Activated naive CD8-positive, alpha-beta T cell treated with anti-CD3 and anti-CD28 coated beads, Interleukin-2, amount 50 U/mL, for 24 hours (primary cell): ENCODE measurements at regions not wholly inside any gene's neighbourhood (a gene's known extent, or its start where the extent isn't known, plus 50 kb on each side); places are given as distances from the start of the nearest gene placed in this dataset.
"Not testable (repeated sequence)": the region's sequence is repeated elsewhere in the genome, so short reads cannot be mapped to it uniquely, and the experiment has no call there.

ENCODE experiments used
- ATAC-seq: fragments of 150-1000 bp; cut with Tn5 transposase; one replicate; pipeline ENCODE4 v1.10.0; 2021
- DNase-seq: peaks from one replicate; pipeline ENCODE4 v3.0.0; 2021
- H3K27ac Mint-ChIP-seq: one replicate; pipeline ENCODE4 v1.8.0; 2021; ENCODE audit warnings: mild to moderate bottlenecking, mixed read lengths
- H3K27me3 Mint-ChIP-seq: one replicate; pipeline ENCODE4 v1.8.0; 2021; ENCODE audit warnings: mixed read lengths
- H3K36me3 Mint-ChIP-seq: one replicate; pipeline ENCODE4 v1.8.0; 2021; ENCODE audit warnings: low read depth, mixed read lengths
- H3K4me1 Mint-ChIP-seq: one replicate; pipeline ENCODE4 v1.8.0; 2021; ENCODE audit warnings: mixed read lengths
- H3K4me3 Mint-ChIP-seq: one replicate; pipeline ENCODE4 v1.8.0; 2021; ENCODE audit warnings: mild to moderate bottlenecking, moderate library complexity, mixed read lengths
- H3K9me3 Mint-ChIP-seq: one replicate; pipeline ENCODE4 v1.8.0; 2021; ENCODE audit warnings: mixed read lengths

DNA sequence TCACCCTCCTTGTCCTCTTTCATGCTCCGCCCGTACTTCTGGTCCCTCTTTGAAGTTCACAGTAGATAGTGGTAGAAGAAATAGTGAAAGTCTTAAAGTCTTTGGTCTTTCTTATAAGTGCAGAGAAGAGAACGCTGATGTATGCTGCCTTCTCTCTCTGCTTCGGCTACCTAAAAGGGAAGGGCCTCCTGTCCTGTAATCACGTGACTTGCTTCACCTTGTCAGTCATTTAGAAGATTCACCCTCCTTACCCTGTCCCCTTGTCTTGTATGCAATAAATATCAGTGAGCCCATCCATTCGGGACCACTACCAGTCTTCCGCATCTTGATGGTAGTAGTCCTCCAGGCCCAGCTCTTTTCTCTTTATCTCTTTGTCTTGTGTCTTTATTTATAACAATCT is 144.6 kb downstream of the ARL4C start:
- Mint-ChIP-seq H3K36me3 (no peaks in the 10 kb centered on the region), H3K27ac (no peak overlapping the region), H3K27me3 (no peaks in the 10 kb centered on the region), H3K9me3 (peaks cover 10% of the 10 kb centered on the region), H3K4me1 (peaks cover 28% of the 10 kb centered on the region), H3K4me3 (no peak overlapping the region)
- DNase-seq = no peak
- no peak for ATAC-seq

DNA sequence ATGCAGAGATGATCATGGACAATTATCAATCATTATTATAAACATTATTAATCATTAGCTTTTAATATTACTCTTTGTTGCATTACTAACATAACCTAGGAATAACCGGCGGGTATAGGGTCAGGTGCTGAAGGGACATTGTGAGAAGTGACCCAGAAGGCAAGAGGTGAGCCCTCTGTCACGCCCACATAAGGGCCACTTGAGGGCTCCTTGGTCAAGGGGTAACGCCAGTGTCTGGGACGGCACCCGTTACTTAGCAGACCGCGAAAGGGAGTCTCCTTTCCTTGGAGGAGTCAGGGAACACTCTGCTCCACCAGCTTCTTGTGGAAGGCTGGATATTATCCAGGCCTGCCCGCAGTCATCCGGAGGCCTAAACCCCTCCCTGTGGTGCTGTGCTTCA is 145.0 kb downstream of the ARL4C start:
- not testable (repeated sequence) for H3K27ac Mint-ChIP-seq, DNase-seq, H3K27me3 Mint-ChIP-seq, H3K36me3 Mint-ChIP-seq, H3K4me3 Mint-ChIP-seq, ATAC-seq
- H3K9me3 Mint-ChIP-seq = peaks cover 10% of the 10 kb centered on the region
- H3K4me1 Mint-ChIP-seq = peaks cover 26% of the 10 kb centered on the region

DNA sequence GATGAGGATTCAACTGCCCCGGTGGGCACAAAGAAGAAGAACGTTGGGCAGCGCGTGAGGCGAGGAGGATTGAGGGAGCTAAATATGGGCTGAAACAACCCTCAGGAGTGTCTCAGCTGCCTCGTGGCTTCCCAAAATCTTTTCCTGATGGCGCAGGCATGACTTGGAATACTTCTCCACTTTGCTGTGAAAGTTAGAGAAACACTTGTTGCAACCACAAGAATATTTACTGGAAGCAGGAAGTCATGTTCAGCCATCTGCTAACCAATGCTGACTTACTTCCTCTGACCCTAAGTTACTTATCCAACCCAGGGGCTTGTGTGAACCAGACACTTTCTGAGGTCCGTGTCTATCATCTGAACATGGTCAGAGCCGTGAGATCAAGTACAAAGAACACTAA is 148.8 kb downstream of the ARL4C start:
- Mint-ChIP-seq H3K27ac (no peak overlapping the region), H3K4me3 (no peak overlapping the region), H3K36me3 (no peaks in the 10 kb centered on the region), H3K27me3 (no peaks in the 10 kb centered on the region), H3K4me1 (peaks cover 14% of the 10 kb centered on the region), H3K9me3 (peaks cover 9% of the 10 kb centered on the region)
- ATAC-seq (no peak), DNase-seq (no peak)

DNA sequence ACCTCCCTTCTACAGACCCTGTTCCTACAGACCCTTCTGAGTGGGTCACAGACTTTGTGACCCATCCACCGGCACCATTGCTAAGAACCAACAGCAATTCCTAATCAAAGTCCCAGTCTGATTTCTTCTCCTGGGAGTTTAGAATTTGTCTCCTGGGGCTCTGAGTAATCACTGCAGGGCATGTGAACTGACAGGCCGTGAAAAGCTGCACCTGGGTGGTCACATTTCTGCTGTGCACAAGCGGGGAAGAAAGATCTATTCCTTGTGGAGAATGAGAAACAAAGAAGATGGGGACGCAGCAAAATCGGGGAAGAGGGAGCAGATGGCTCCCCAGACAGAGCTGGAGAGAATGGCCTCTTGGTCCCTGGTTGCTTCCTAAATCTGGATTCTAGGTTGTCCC is 151.0 kb downstream of the ARL4C start:
- H3K36me3 Mint-ChIP-seq = no peaks in the 10 kb centered on the region
- no peak overlapping the region for H3K27ac Mint-ChIP-seq
- H3K4me3 Mint-ChIP-seq = no peak overlapping the region
- ATAC-seq (no peak), DNase-seq (no peak)
- no peaks in the 10 kb centered on the region for H3K9me3 Mint-ChIP-seq
- H3K4me1 Mint-ChIP-seq = peaks cover 14% of the 10 kb centered on the region
- H3K27me3 Mint-ChIP-seq = no peaks in the 10 kb centered on the region

DNA sequence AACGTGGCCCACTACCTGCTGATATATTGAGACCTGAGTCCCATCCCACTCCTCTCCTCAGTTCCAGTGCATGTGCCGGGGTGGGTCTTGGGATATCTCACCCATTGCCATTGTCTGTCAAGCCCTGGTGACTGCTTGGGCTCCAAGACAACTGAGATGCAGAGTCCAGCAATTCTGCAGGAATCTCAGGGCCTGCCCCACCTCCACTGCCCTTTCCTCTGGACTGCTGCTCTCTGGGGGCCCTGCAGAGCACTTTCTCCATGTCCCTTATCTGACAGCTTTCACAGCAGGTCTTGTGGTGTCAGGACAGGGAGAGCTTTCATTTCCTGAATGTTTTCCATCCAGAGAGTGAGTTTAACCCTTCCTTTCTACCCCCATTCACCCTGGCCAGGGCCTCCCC is 152.9 kb downstream of the ARL4C start:
- Mint-ChIP-seq H3K4me3 (no peak overlapping the region), H3K9me3 (peaks cover 8% of the 10 kb centered on the region), H3K27me3 (no peaks in the 10 kb centered on the region), H3K4me1 (peaks cover 17% of the 10 kb centered on the region), H3K36me3 (no peaks in the 10 kb centered on the region), H3K27ac (no peak overlapping the region)
- DNase-seq (no peak), ATAC-seq (no peak)

DNA sequence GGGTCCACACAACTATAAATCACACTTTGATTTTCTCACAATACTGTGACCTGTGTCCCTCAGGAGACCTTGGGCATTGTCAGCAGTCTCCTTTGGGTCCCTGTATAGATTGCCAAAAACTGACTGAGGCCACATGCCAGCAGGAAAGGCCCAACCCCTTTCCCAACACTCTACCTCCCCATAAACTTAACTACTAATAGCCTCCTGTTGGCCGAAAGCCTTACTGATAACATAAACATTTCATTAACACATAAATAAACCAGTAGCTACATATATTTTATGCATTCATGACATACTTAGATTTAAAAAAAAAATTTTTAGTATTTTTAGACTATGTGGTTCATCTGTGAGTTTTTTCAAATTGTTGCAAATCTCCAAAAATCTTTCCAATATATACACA is 153.5 kb downstream of the ARL4C start:
- no peak for ATAC-seq
- DNase-seq = no peak
- no peak overlapping the region for H3K4me3 Mint-ChIP-seq
- peaks cover 12% of the 10 kb centered on the region for H3K9me3 Mint-ChIP-seq
- no peaks in the 10 kb centered on the region for H3K36me3 Mint-ChIP-seq
- no peaks in the 10 kb centered on the region for H3K27me3 Mint-ChIP-seq
- H3K27ac Mint-ChIP-seq = no peak overlapping the region
- H3K4me1 Mint-ChIP-seq = peaks cover 13% of the 10 kb centered on the region

DNA sequence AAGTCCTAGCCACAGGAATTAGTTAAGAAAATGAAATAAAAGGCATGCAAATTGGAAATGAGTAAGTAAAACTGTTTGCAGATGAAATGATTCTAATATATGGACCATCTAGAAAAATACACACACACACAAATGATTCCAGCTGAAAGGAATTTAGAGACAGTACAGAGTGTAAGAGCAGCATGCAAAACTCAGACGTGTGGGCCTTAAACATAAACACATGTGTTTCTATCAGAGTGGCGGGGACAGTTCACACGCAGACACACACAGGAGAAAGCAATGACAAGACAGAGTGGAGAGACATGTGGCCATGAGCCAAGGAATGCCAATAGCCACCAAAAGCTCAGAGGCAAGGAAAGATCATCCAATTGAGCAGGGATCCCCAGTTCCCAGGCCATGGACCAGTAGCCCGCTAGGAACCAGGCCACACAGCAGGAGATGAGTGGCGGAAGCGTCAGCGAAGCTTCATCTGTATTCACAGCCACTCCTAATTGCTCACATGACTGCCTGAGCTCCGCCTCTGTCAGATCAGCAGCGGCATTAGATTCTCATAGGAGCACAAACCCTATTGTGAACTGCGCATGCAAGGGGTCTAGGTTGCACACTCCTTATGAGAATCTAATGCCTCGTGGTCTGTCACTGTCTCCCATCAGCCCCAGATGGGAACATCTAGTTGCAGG is 155.4 kb downstream of the ARL4C start:
- Mint-ChIP-seq H3K4me1 (peaks cover 5% of the 10 kb centered on the region), H3K9me3 (peaks cover 16% of the 10 kb centered on the region), H3K27ac (no peak overlapping the region), H3K4me3 (no peak overlapping the region), H3K36me3 (no peaks in the 10 kb centered on the region), H3K27me3 (no peaks in the 10 kb centered on the region)
- DNase-seq = no peak
- ATAC-seq = no peak

DNA sequence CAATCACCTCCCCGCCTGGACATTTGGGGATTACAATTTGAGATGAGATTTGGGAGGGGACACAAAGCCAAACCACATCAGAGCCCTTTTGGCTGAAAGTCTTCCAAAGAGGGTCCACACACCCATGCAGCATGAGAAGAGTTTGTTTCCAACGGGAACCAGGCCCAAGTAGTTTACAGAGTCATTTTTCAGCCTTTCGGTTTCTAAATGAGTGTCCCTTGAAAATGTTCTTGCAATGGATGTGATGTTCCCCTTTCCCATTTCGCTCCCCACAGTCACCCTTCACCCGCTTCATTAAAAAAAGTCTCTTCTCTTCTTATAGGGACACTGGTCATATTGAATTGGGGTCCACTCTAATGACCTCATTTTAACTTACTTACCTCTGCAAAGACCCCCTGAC is 157.4 kb downstream of the ARL4C start:
- no peak for DNase-seq
- H3K27me3 Mint-ChIP-seq = no peaks in the 10 kb centered on the region
- H3K9me3 Mint-ChIP-seq = peaks cover 16% of the 10 kb centered on the region
- no peaks in the 10 kb centered on the region for H3K36me3 Mint-ChIP-seq
- no peak overlapping the region for H3K27ac Mint-ChIP-seq
- H3K4me3 Mint-ChIP-seq = no peak overlapping the region
- ATAC-seq = no peak
- H3K4me1 Mint-ChIP-seq = peaks cover 22% of the 10 kb centered on the region

DNA sequence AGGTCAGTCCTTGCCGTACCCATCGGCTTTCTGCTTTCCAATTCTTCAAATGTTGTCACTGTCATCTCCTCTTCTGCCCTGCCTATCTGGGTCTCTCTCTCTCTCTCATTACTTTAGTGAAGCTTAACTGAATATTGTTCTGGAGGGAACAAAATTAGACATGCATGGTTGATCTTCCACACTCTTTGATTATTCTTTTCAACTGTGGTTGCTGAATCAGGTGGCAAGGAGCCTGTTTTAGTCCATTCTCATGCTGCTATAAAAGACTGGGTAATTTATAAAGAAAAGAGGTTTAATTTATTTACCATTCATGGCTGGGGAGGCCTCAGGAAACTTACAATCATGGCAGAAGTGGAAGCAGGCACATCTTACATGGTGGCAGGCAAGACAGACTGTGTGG is 157.9 kb downstream of the ARL4C start:
- peaks cover 22% of the 10 kb centered on the region for H3K4me1 Mint-ChIP-seq
- ATAC-seq = no peak
- peaks cover 16% of the 10 kb centered on the region for H3K9me3 Mint-ChIP-seq
- no peaks in the 10 kb centered on the region for H3K36me3 Mint-ChIP-seq
- DNase-seq = no peak
- no peak overlapping the region for H3K27ac Mint-ChIP-seq
- no peaks in the 10 kb centered on the region for H3K27me3 Mint-ChIP-seq
- no peak overlapping the region for H3K4me3 Mint-ChIP-seq

DNA sequence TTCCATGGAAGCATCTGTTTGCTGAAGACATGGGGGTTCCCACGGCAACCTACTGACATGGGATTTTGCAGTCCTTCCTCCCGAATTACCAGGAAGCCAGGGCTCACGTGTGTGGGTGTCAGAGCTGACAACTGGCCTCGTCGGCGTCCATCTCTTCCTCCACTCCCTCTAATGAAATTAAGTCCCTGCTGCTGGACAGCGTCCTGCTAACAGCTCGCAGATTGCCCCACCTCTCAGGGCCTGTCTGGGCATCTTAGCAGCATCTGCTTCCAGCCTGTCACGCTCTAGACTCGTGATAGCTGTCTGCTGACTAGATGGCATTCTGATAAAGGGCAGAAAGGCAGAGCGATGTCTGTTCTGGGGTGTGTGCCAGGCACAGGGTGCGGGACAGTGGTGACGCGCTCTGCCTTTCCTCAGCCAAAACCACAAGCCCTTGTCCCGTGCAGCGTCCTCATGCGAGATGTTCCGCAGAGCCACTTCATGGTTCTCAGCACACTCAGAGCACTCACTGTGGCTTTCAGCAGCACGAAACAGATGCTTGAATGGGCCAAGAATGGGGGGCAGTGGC is 161.1 kb downstream of the ARL4C start:
- H3K36me3 Mint-ChIP-seq = no peaks in the 10 kb centered on the region
- H3K4me3 Mint-ChIP-seq = peak overlapping the region; percentile 32
- peaks cover 40% of the 10 kb centered on the region for H3K4me1 Mint-ChIP-seq
- peaks cover 16% of the 10 kb centered on the region for H3K9me3 Mint-ChIP-seq
- peak overlapping the region; percentile 40 for H3K27ac Mint-ChIP-seq
- peak; percentile 78 for ATAC-seq
- H3K27me3 Mint-ChIP-seq = no peaks in the 10 kb centered on the region
- DNase-seq = peak; percentile 49

DNA sequence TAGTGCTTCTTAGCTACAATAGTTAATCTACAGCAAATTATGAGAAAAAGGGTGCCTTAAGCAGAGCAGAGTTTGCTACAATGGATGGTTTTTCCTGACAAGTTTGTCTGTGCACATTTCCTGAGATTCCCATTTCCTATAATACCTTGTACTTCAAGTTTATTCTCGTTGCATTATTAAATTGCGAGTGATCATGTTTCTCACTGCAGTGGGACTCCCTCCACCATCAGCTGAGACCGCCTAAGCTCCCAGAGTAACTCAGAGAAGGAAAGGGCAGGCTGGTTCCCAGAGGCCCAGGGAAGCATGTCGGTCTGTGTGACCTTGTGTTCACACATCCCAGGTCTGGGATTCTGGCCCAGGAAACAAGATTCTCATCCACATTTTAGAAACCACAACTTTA is 162.1 kb downstream of the ARL4C start:
- H3K9me3 Mint-ChIP-seq = peaks cover 15% of the 10 kb centered on the region
- DNase-seq = no peak
- ATAC-seq = no peak
- no peaks in the 10 kb centered on the region for H3K27me3 Mint-ChIP-seq
- peaks cover 38% of the 10 kb centered on the region for H3K4me1 Mint-ChIP-seq
- H3K27ac Mint-ChIP-seq = no peak overlapping the region
- H3K4me3 Mint-ChIP-seq = no peak overlapping the region
- no peaks in the 10 kb centered on the region for H3K36me3 Mint-ChIP-seq

DNA sequence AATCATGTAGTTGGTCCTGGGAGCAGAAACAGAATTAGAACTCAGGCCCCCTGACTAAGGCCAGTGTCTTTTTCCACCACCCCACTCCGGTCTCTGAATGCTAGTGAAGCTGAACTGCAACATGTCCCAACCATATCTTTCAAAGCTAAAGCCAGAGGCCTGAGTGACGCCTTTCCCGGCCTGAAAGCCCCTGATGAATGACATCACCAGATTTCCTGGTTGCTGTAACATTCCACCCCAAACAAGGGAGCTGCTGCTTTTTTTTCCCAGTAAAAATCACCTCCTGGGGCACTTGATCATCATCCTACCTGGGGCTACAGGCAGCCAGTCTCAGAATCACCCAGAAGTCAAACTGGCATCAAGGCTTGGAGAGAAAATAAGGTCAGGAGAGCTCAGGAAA is 162.7 kb downstream of the ARL4C start:
- Mint-ChIP-seq H3K27ac (no peak overlapping the region), H3K27me3 (no peaks in the 10 kb centered on the region), H3K4me3 (no peak overlapping the region), H3K36me3 (no peaks in the 10 kb centered on the region), H3K4me1 (peaks cover 38% of the 10 kb centered on the region), H3K9me3 (peaks cover 9% of the 10 kb centered on the region)
- DNase-seq (no peak), ATAC-seq (no peak)

DNA sequence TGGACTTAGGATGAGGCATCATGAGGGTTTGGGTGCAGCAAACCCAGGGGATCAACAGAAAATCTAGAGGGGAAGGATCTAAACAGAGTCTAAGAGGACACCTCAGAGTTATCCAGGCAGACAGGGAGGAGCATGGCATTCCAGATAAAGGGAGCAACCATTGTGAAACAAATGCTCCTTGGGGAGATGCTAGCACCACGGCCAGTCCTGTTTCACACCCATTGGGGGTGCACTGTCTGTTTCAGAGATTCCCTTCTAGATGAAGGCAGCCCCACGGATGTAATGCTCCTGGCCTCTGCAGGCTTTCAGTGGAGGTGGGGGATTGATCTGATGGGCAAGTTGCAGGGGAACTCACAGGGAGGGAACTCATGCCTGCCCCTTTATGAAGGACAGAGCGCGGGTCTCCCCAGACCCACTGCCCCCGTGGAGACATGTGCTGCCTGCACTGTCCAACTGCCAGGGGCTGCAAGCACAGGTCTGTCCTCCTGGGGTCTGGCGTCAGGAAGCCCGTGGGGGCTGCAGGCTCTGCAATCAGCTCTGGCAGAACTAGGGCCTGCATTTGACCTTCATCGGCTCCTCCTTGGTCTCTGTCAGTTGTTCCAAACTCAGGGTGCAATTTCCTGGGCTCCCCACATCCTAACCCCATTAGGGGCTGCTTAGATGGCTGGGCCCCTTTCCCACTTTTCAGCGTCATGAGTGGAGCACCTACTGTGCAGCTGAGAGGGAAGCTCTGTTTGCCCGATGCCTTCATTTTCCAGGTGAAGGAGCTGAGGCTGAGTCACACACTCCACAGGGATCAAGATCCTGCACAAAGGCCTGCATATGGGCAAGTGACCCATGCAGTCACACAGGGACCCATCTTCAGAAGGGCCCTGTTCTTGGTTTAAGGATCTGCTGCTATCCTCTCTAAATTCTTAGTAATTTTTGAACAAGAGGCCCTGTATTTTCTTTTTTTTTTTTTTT is 163.4 kb downstream of the ARL4C start:
- DNase-seq (no peak), ATAC-seq (no peak)
- H3K36me3 Mint-ChIP-seq = no peaks in the 10 kb centered on the region
- peaks cover 4% of the 10 kb centered on the region for H3K9me3 Mint-ChIP-seq
- H3K27me3 Mint-ChIP-seq = no peaks in the 10 kb centered on the region
- H3K27ac Mint-ChIP-seq = no peak overlapping the region
- H3K4me1 Mint-ChIP-seq = peaks cover 38% of the 10 kb centered on the region
- H3K4me3 Mint-ChIP-seq = no peak overlapping the region

DNA sequence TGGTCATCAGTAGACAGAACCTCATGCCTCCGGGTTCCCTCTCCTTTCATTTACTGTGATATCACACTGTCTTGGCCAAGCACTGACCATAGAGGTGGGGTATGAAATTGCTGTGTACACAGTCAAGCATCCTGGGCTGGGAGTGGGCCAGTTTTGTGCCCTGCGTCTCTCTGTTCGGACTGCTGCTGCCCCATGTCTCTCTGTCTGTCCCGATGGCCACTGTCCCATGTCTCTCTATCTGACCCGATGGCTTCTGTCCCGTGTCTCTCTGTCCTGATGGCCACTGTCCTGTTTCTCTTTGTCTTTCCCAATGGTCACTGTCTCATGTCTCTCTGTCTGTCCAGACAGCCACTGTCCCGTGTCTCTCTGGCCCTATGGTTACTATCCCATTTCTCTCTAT is 164.9 kb downstream of the ARL4C start:
- no peaks in the 10 kb centered on the region for H3K36me3 Mint-ChIP-seq
- H3K27me3 Mint-ChIP-seq = no peaks in the 10 kb centered on the region
- ATAC-seq (no peak), DNase-seq (no peak)
- H3K9me3 Mint-ChIP-seq = no peaks in the 10 kb centered on the region
- no peak overlapping the region for H3K27ac Mint-ChIP-seq
- no peak overlapping the region for H3K4me3 Mint-ChIP-seq
- H3K4me1 Mint-ChIP-seq = peaks cover 42% of the 10 kb centered on the region

DNA sequence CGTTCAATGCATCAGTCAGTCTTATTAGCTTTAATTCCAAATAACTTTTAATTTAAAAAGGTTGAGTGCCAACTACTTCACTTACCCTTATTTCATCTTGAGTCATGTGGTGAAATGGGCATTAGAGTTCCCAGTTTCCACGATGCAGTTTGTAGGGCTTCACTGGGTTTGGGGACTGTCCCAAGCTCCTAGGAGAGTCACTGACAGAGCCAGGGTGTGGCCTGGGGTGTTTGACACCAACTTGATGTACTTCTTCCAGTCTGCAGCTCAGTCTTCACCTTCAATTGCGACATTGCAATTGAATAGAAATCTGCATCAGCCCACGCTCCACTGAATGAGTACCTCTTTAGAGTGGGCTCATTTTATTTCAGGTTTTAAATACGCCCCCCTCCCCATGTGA is 165.3 kb downstream of the ARL4C start:
- H3K27ac Mint-ChIP-seq = no peak overlapping the region
- H3K4me1 Mint-ChIP-seq = peaks cover 42% of the 10 kb centered on the region
- H3K9me3 Mint-ChIP-seq = no peaks in the 10 kb centered on the region
- H3K4me3 Mint-ChIP-seq = no peak overlapping the region
- H3K36me3 Mint-ChIP-seq = no peaks in the 10 kb centered on the region
- peak; percentile 88 for ATAC-seq
- no peaks in the 10 kb centered on the region for H3K27me3 Mint-ChIP-seq
- peak; percentile 34 for DNase-seq
